GM23338 (cell line): ENCODE measurements at regions not wholly inside any gene's neighbourhood (a gene's known extent, or its start where the extent isn't known, plus 50 kb on each side); places are given as distances from the start of the nearest gene placed in this dataset.

Experiments
- ATAC-seq: fragments of 200-7000 bp; cut with Tn5 transposase; 3 replicates; pipeline ENCODE4 v1.9.1; 2020
- DNase-seq: peaks from one replicate; pipeline ENCODE4 v3.0.0-alpha.2; 2015; ENCODE audit warnings: low spot score
- H2AFZ ChIP-seq: fragments of 200-600 bp; sonication (generic); 2 replicates; pipeline ENCODE4 v1.8.0; 2016; ENCODE audit warnings: antibody characterized with exemption, mild to moderate bottlenecking, moderate library complexity
- H3F3A ChIP-seq: fragments of 200-600 bp; sonication (generic); replicated peaks from 2 replicates; pipeline ENCODE4 v1.8.0; 2017; ENCODE audit warnings: antibody characterized with exemption, mixed run types, low read depth
- H3K27ac ChIP-seq: fragments of 200-600 bp; sonication (generic); 2 replicates; pipeline ENCODE4 v1.6.1; 2016; ENCODE audit warnings: low read depth
- H3K27me3 ChIP-seq: fragments of 200-600 bp; sonication (generic); 2 replicates; pipeline ENCODE4 v1.8.0; 2016; ENCODE audit warnings: mild to moderate bottlenecking, mixed run types, moderate library complexity; ENCODE audit not compliant: insufficient read depth
- H3K36me3 ChIP-seq: fragments of 200-600 bp; sonication (generic); 2 replicates; pipeline ENCODE4 v1.8.0; 2016; ENCODE audit warnings: mild to moderate bottlenecking; ENCODE audit not compliant: insufficient read depth
- H3K4me1 ChIP-seq: fragments of 200-600 bp; sonication (generic); 2 replicates; pipeline ENCODE4 v1.8.0; 2016; ENCODE audit warnings: mild to moderate bottlenecking, moderate library complexity; ENCODE audit not compliant: insufficient read depth
- H3K4me2 ChIP-seq: fragments of 200-600 bp; sonication (generic); 2 replicates; pipeline ENCODE4 v1.7.1; 2017; ENCODE audit warnings: mixed run types
- H3K4me3 ChIP-seq: fragments of 200-600 bp; sonication (generic); 2 replicates; pipeline ENCODE4 v1.6.1; 2016; ENCODE audit warnings: mixed run types
- H3K79me2 ChIP-seq: fragments of 200-600 bp; sonication (generic); replicated peaks from 2 replicates; pipeline ENCODE4 v1.8.0; 2017; ENCODE audit warnings: mild to moderate bottlenecking; ENCODE audit not compliant: insufficient read depth
- H3K9me2 ChIP-seq: fragments of 200-600 bp; sonication (generic); 2 replicates; pipeline ENCODE4 v1.8.0; 2017; ENCODE audit not compliant: insufficient read depth
- H4K20me1 ChIP-seq: fragments of 200-600 bp; sonication (generic); replicated peaks from 2 replicates; pipeline ENCODE4 v1.8.0; 2017; ENCODE audit warnings: mild to moderate bottlenecking; ENCODE audit not compliant: insufficient read depth
- H3K27ac Mint-ChIP-seq: 2 replicates; pipeline ENCODE4 v1.8.0; 2020; ENCODE audit warnings: inconsistent platforms, mild to moderate bottlenecking, moderate library complexity, mixed read lengths
- H3K27me3 Mint-ChIP-seq: 3 replicates; pipeline ENCODE4 v1.8.0; 2022; ENCODE audit warnings: low read depth, mild to moderate bottlenecking, moderate library complexity, mixed read lengths, inconsistent platforms; ENCODE audit not compliant: insufficient read depth, poor library complexity
- H3K36me3 Mint-ChIP-seq: 3 replicates; pipeline ENCODE4 v1.8.0; 2021; ENCODE audit warnings: low read depth, mild to moderate bottlenecking, inconsistent platforms, moderate library complexity, mixed read lengths
- H3K4me1 Mint-ChIP-seq: 3 replicates; pipeline ENCODE4 v1.8.0; 2020; ENCODE audit warnings: mild to moderate bottlenecking, inconsistent platforms, mixed read lengths
- H3K4me3 Mint-ChIP-seq: 3 replicates; pipeline ENCODE4 v1.8.0; 2021; ENCODE audit warnings: moderate library complexity, mild to moderate bottlenecking, inconsistent platforms, mixed read lengths
- H3K9me3 Mint-ChIP-seq: 3 replicates; pipeline ENCODE4 v1.8.0; 2020; ENCODE audit warnings: moderate library complexity, mild to moderate bottlenecking, inconsistent platforms, mixed read lengths
- CREB1 ChIP-seq: fragments of 250-450 bp; sonication (Bioruptor Pico); IDR thresholded peaks from 2 replicates; pipeline ENCODE4 v1.5.0; 2020; ENCODE audit warnings: low read depth, mild to moderate bottlenecking, moderate library complexity
- EZH2 ChIP-seq: fragments of 200-600 bp; sonication (generic); IDR thresholded peaks from one replicate; pipeline ENCODE4 v1.8.0; 2017; ENCODE audit warnings: antibody characterized with exemption, mild to moderate bottlenecking, low read depth; ENCODE audit not compliant: unreplicated experiment
- EZH2phosphoT487 ChIP-seq: fragments of 200-600 bp; sonication (generic); IDR thresholded peaks from one replicate; pipeline ENCODE4 v1.8.1; 2018; ENCODE audit warnings: antibody characterized with exemption; ENCODE audit not compliant: unreplicated experiment
- JUNB ChIP-seq: IDR thresholded peaks from one replicate; pipeline ENCODE4 v1.6.1; 2016; ENCODE audit warnings: antibody characterized with exemption; ENCODE audit not compliant: unreplicated experiment
- NANOG ChIP-seq: IDR thresholded peaks from 2 replicates; pipeline ENCODE4 v1.6.1; 2016; ENCODE audit warnings: antibody characterized with exemption, borderline replicate concordance
- POLR2AphosphoS5 ChIP-seq: IDR thresholded peaks from 2 replicates; pipeline ENCODE4 v1.6.1; 2016; ENCODE audit warnings: antibody characterized with exemption, low read depth
- STAT1 ChIP-seq: IDR thresholded peaks from one replicate; pipeline ENCODE4 v1.6.1; 2016; ENCODE audit warnings: antibody characterized with exemption; ENCODE audit not compliant: unreplicated experiment
- ZNF114 ChIP-seq: fragments of 250-450 bp; sonication (Bioruptor Pico); IDR thresholded peaks from 2 replicates; pipeline ENCODE4 v1.5.0; 2020; ENCODE audit warnings: mild to moderate bottlenecking, moderate library complexity
- ZNF331 ChIP-seq: fragments of 250-450 bp; sonication (Bioruptor Pico); IDR thresholded peaks from 2 replicates; pipeline ENCODE4 v1.5.0; 2020; ENCODE audit warnings: low read depth, mild to moderate bottlenecking, moderate library complexity
- TF ChIP-seq, protein P1 (sequence below): IDR thresholded peaks from one replicate; pipeline ENCODE4 v1.6.1; 2018; ENCODE audit warnings: antibody characterized with exemption; ENCODE audit not compliant: unreplicated experiment
- TF ChIP-seq, protein P2 (sequence below), 2 experiments: fragments of 200-600 bp in 1 of 2; sonication (generic) in 1 of 2; conservative IDR thresholded peaks; 2 replicates each; pipeline versions ENCODE4 v1.5.1 to v1.6.1; 2016 to 2017; ENCODE audit warnings: antibody characterized with exemption in 2 of 2, low read depth in 2 of 2, mild to moderate bottlenecking in 2 of 2, moderate library complexity in 1 of 2
- TF ChIP-seq, protein P3 (sequence below): IDR thresholded peaks from 2 replicates; pipeline ENCODE4 v1.6.1; 2016; ENCODE audit warnings: antibody characterized with exemption

DNA sequence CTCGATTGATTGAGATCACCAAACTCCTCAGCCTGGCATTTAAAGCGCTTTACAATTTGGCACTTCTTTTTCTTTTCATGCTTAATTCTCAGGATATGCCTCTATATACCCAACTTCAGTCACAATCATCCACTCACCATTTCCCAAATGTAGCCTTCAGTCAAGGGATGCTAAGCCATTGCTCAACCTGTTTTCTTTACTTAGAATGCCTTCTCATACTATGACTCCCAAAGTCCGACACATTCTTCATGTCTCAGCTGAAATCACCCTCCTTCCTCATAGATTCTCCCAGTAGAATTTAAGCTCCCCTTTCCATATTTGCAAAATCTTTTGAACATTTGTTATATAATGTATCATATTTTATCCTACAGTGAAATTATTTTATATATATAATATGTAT is 467.0 kb downstream of the LRIG3 start:
- Mint-ChIP-seq H3K4me3 (no peak overlapping the region), H3K9me3 (no peaks in the 10 kb centered on the region), H3K27me3 (peaks cover 5% of the 10 kb centered on the region), H3K27ac (no peak overlapping the region), H3K4me1 (peaks cover 21% of the 10 kb centered on the region), H3K36me3 (no peaks in the 10 kb centered on the region)
- Histone ChIP-seq H3K79me2 (no peaks in the 10 kb centered on the region), H2AFZ (no peak overlapping the region), H3K9me2 (0 out of 2 replicates have a peak, but pooled peaks cover 4% of the 10 kb centered on the region), H3K4me3 (no peak overlapping the region), H3K4me2 (no peak overlapping the region), H4K20me1 (no peaks in the 10 kb centered on the region), H3K36me3 (no peaks in the 10 kb centered on the region), H3F3A (no peaks in the 10 kb centered on the region), H3K27me3 (no peaks in the 10 kb centered on the region), H3K27ac (no peak overlapping the region), H3K4me1 (peaks cover 13% of the 10 kb centered on the region)
- DNase-seq (no peak), ATAC-seq (no peak)
- TF ChIP-seq ZNF331 (no peak), CREB1 (CRISPR knock-in tag) (no peak), NANOG (no peak), JUNB (no peak), EZH2 (no peak), ZNF114 (CRISPR knock-in tag) (no peak), EZH2phosphoT487 (no peak), POLR2AphosphoS5 (no peak), STAT1 (no peak)
- TF ChIP-seq, protein P1, sequence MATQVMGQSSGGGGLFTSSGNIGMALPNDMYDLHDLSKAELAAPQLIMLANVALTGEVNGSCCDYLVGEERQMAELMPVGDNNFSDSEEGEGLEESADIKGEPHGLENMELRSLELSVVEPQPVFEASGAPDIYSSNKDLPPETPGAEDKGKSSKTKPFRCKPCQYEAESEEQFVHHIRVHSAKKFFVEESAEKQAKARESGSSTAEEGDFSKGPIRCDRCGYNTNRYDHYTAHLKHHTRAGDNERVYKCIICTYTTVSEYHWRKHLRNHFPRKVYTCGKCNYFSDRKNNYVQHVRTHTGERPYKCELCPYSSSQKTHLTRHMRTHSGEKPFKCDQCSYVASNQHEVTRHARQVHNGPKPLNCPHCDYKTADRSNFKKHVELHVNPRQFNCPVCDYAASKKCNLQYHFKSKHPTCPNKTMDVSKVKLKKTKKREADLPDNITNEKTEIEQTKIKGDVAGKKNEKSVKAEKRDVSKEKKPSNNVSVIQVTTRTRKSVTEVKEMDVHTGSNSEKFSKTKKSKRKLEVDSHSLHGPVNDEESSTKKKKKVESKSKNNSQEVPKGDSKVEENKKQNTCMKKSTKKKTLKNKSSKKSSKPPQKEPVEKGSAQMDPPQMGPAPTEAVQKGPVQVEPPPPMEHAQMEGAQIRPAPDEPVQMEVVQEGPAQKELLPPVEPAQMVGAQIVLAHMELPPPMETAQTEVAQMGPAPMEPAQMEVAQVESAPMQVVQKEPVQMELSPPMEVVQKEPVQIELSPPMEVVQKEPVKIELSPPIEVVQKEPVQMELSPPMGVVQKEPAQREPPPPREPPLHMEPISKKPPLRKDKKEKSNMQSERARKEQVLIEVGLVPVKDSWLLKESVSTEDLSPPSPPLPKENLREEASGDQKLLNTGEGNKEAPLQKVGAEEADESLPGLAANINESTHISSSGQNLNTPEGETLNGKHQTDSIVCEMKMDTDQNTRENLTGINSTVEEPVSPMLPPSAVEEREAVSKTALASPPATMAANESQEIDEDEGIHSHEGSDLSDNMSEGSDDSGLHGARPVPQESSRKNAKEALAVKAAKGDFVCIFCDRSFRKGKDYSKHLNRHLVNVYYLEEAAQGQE = no peak
- TF ChIP-seq, protein P2, sequence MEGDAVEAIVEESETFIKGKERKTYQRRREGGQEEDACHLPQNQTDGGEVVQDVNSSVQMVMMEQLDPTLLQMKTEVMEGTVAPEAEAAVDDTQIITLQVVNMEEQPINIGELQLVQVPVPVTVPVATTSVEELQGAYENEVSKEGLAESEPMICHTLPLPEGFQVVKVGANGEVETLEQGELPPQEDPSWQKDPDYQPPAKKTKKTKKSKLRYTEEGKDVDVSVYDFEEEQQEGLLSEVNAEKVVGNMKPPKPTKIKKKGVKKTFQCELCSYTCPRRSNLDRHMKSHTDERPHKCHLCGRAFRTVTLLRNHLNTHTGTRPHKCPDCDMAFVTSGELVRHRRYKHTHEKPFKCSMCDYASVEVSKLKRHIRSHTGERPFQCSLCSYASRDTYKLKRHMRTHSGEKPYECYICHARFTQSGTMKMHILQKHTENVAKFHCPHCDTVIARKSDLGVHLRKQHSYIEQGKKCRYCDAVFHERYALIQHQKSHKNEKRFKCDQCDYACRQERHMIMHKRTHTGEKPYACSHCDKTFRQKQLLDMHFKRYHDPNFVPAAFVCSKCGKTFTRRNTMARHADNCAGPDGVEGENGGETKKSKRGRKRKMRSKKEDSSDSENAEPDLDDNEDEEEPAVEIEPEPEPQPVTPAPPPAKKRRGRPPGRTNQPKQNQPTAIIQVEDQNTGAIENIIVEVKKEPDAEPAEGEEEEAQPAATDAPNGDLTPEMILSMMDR (conservative IDR thresholded peaks at IDR 0.05; ENCODE audit: low read depth in 2 of 2) = no peak
- TF ChIP-seq, protein P3, sequence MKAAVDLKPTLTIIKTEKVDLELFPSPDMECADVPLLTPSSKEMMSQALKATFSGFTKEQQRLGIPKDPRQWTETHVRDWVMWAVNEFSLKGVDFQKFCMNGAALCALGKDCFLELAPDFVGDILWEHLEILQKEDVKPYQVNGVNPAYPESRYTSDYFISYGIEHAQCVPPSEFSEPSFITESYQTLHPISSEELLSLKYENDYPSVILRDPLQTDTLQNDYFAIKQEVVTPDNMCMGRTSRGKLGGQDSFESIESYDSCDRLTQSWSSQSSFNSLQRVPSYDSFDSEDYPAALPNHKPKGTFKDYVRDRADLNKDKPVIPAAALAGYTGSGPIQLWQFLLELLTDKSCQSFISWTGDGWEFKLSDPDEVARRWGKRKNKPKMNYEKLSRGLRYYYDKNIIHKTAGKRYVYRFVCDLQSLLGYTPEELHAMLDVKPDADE = no peak
